K562 (cell line): ENCODE measurements at regions not wholly inside any gene's neighbourhood (a gene's known extent, or its start where the extent isn't known, plus 50 kb on each side); places are given as distances from the start of the nearest gene placed in this dataset.

Experiments
- ATAC-seq: fragments of 200-7000 bp; cut with Tn5 transposase; 3 replicates; pipeline ENCODE4 v1.9.1; 2020; ENCODE audit warnings: moderate library complexity
- BruUV-seq: library from RNA; stranded (reverse); fragments of 400-500 nt; replicated peaks from 2 replicates; lab custom pipeline; 2021; lab: Mats Ljungman, UMichigan
- CTCF ChIA-PET: fragments of 300-600 bp; formaldehyde crosslinking; extraction: SDS; loops from one replicate; lab custom pipeline; 2021; ENCODE audit warnings: low intra/inter-chr PET ratio; lab: Yijun Ruan, JAX
- POLR2A ChIA-PET: fragments of 300-600, 350-650 bp; sonication (Branson Sonifier 250); formaldehyde crosslinking; extraction: SDS; loops from one replicate; lab custom pipeline; 2021; ENCODE audit warnings: antibody characterized with exemption, inconsistent platforms; lab: Yijun Ruan, JAX
- DNase-seq, 4 experiments: peaks; one replicate each; pipeline versions ENCODE4 v3.0.0 to v3.0.0-alpha.2; 2011 to 2018; ENCODE audit warnings: low spot score in 3 of 4, mixed read lengths in 3 of 4; ENCODE audit errors: extremely low read depth in 1 of 4
- FAIRE-seq: peaks from 2 replicates; lab custom pipeline; 2011; peaks lifted over from hg19 to GRCh38; lab: Jason Lieb, UNC
- H2AFZ ChIP-seq: 2 replicates; pipeline ENCODE4 v1.6.0; 2011; ENCODE audit warnings: low read depth, low read length, control low read depth, inconsistent platforms
- H3K27ac ChIP-seq: fragments of 200-600 bp; 3 replicates; pipeline ENCODE4 v1.8.0; 2011; ENCODE audit warnings: low read depth, mild to moderate bottlenecking, control low read depth, inconsistent platforms, low read length, moderate library complexity, mixed read lengths; ENCODE audit errors: extremely low read depth
- H3K27me3 ChIP-seq, 2 experiments: fragments of 300-600 bp in 1 of 2; 2 replicates in 1 of 2; 3 replicates in 1 of 2; pipeline versions ENCODE4 v1.6.0 to v1.8.0; 2011; ENCODE audit warnings: inconsistent platforms in 2 of 2, low read length in 2 of 2, mild to moderate bottlenecking in 1 of 2, mixed read lengths in 1 of 2, moderate library complexity in 1 of 2; ENCODE audit not compliant: control insufficient read depth in 2 of 2, insufficient read depth in 2 of 2
- H3K36me3 ChIP-seq: fragments of 300-600 bp; 3 replicates; pipeline ENCODE4 v1.8.0; 2011; ENCODE audit warnings: mild to moderate bottlenecking, low read length, inconsistent platforms; ENCODE audit not compliant: control insufficient read depth, insufficient read depth
- H3K4me1 ChIP-seq, 2 experiments: fragments of 200-600 bp in 1 of 2; replicated peaks in 1 of 2; 2 replicates in 1 of 2; 3 replicates in 1 of 2; pipeline versions ENCODE4 v1.5.1 to v1.8.0; 2011; ENCODE audit warnings: inconsistent platforms in 2 of 2, low read length in 2 of 2, mild to moderate bottlenecking in 1 of 2, mixed read lengths in 1 of 2, moderate library complexity in 1 of 2; ENCODE audit not compliant: control insufficient read depth in 2 of 2, insufficient read depth in 2 of 2
- H3K4me2 ChIP-seq: 2 replicates; pipeline ENCODE4 v1.6.1; 2011; ENCODE audit warnings: low read length, control low read depth, inconsistent platforms, mixed read lengths; ENCODE audit not compliant: insufficient read depth
- H3K4me3 ChIP-seq: fragments of 200-600 bp; sonication (generic), shearing (Covaris generic); 2 replicates; pipeline ENCODE4 v1.5.1; 2016; ENCODE audit warnings: control low read depth, inconsistent platforms
- H3K79me2 ChIP-seq: fragments of 200-600 bp; 3 replicates; pipeline ENCODE4 v1.8.0; 2011; ENCODE audit warnings: low read length, inconsistent platforms; ENCODE audit not compliant: control insufficient read depth, insufficient read depth
- H3K9ac ChIP-seq, 2 experiments: 2 replicates each; pipeline versions ENCODE4 v1.6.0 to v1.6.1; 2011; ENCODE audit warnings: low read depth in 2 of 2, low read length in 2 of 2, control low read depth in 1 of 2, inconsistent platforms in 1 of 2, mild to moderate bottlenecking in 1 of 2, mixed read lengths in 1 of 2; ENCODE audit not compliant: insufficient read depth in 1 of 2
- H3K9me1 ChIP-seq: one replicate; pipeline ENCODE4 v1.6.0; 2011; ENCODE audit warnings: inconsistent platforms, mild to moderate bottlenecking, low read length, moderate library complexity; ENCODE audit not compliant: control insufficient read depth, insufficient read depth
- H3K9me3 ChIP-seq: replicated peaks from 2 replicates; pipeline ENCODE4 v1.5.1; 2011; ENCODE audit warnings: low read depth, low read length, inconsistent platforms; ENCODE audit not compliant: control insufficient read depth, insufficient read depth
- H4K20me1 ChIP-seq: replicated peaks from 2 replicates; pipeline ENCODE4 v1.6.1; 2011; ENCODE audit warnings: low read length, inconsistent platforms, mixed read lengths; ENCODE audit not compliant: control insufficient read depth, insufficient read depth
- ARID2 ChIP-seq: fragments of 450-650 bp; IDR thresholded peaks from 2 replicates; pipeline ENCODE4 v1.6.1; 2017; ENCODE audit warnings: antibody characterized with exemption, mild to moderate bottlenecking
- CBFA2T3 ChIP-seq: fragments of 450-650 bp; IDR thresholded peaks from 2 replicates; pipeline ENCODE4 v1.6.1; 2017
- CXXC5 ChIP-seq: fragments of 250-450 bp; sonication (Bioruptor Pico); IDR thresholded peaks from 2 replicates; pipeline ENCODE4 v1.8.0; 2022; ENCODE audit warnings: inconsistent platforms, mild to moderate bottlenecking, moderate library complexity
- DMBX1 ChIP-seq: fragments of 250-450 bp; sonication (Bioruptor Pico); IDR thresholded peaks from 2 replicates; pipeline ENCODE4 v1.8.0; 2022; ENCODE audit warnings: inconsistent platforms, mild to moderate bottlenecking, moderate library complexity, borderline replicate concordance
- FOXM1 ChIP-seq, 2 experiments: fragments of 450-650 bp in 1 of 2; sonication (generic) in 1 of 2; formaldehyde crosslinking in 1 of 2; IDR thresholded peaks; 2 replicates each; pipeline versions ENCODE4 v1.6.1 to v1.9.0; 2017 to 2022; ENCODE audit warnings: low read depth in 2 of 2, mild to moderate bottlenecking in 2 of 2, missing genetic modification reagents in 1 of 2, moderate library complexity in 1 of 2
- ILF3 ChIP-seq: fragments of 450-650 bp; IDR thresholded peaks from 2 replicates; pipeline ENCODE4 v1.6.1; 2018; ENCODE audit warnings: antibody characterized with exemption, mild to moderate bottlenecking, moderate library complexity, borderline replicate concordance
- RBM39 ChIP-seq: fragments of 200-400 bp; formaldehyde crosslinking; optimal IDR thresholded peaks from 2 replicates; pipeline ENCODE3; 2018; ENCODE audit warnings: low read depth, low read length
- TSC22D4 ChIP-seq: fragments of 450-650 bp; IDR thresholded peaks from 2 replicates; pipeline ENCODE4 v1.6.1; 2016; ENCODE audit warnings: missing genetic modification characterization, missing biosample characterization, control low read depth
- U2AF2 ChIP-seq: fragments of 200-400 bp; formaldehyde crosslinking; optimal IDR thresholded peaks from 2 replicates; pipeline ENCODE3; 2017; ENCODE audit warnings: low read depth, mild to moderate bottlenecking, low read length
- ZC3H11A ChIP-seq: IDR thresholded peaks from 2 replicates; pipeline ENCODE4 v1.6.1; 2012; ENCODE audit warnings: low read depth, low read length, improper control_type of control experiment
- ZNF140 ChIP-seq: fragments of 250-450 bp; sonication (Bioruptor Pico); IDR thresholded peaks from 2 replicates; pipeline ENCODE4 v1.8.0; 2021; ENCODE audit warnings: moderate library complexity, mild to moderate bottlenecking, inconsistent platforms
- ZNF224 ChIP-seq: sonication (generic); formaldehyde crosslinking; IDR thresholded peaks from 2 replicates; pipeline ENCODE4 v1.8.0; 2022; ENCODE audit warnings: mild to moderate bottlenecking, missing genetic modification reagents
- ZNF277 ChIP-seq: fragments of 250-450 bp; sonication (Bioruptor Pico); IDR thresholded peaks from 2 replicates; pipeline ENCODE4 v1.8.0; 2022; ENCODE audit warnings: inconsistent platforms, mild to moderate bottlenecking, moderate library complexity, borderline replicate concordance
- ZNF408 ChIP-seq: fragments of 250-450 bp; sonication (Bioruptor Pico); IDR thresholded peaks from 2 replicates; pipeline ENCODE4 v1.4.0; 2020; ENCODE audit warnings: low read depth, mild to moderate bottlenecking, moderate library complexity
- ZNF436 ChIP-seq: fragments of 250-450, 450-650 bp; sonication (Bioruptor Pico); formaldehyde crosslinking; IDR thresholded peaks from 2 replicates; pipeline ENCODE4 v1.7.0; 2020; ENCODE audit warnings: mild to moderate bottlenecking
- ZNF668 ChIP-seq: fragments of 250-450 bp; sonication (Bioruptor Pico); IDR thresholded peaks from 2 replicates; pipeline ENCODE4 v1.8.0; 2022; ENCODE audit warnings: mild to moderate bottlenecking, inconsistent platforms
- ZNF717 ChIP-seq: fragments of 250-450 bp; sonication (Bioruptor Pico); IDR thresholded peaks from 2 replicates; pipeline ENCODE4 v1.5.0; 2021
- ZSCAN32 ChIP-seq: fragments of 450-650 bp; formaldehyde crosslinking; IDR thresholded peaks from 2 replicates; pipeline ENCODE4 v1.4.0; 2020; ENCODE audit warnings: mild to moderate bottlenecking, moderate library complexity
- WGBS: fragments of 100-300 bp; shearing (Covaris generic); methylation state at CpG from one replicate; pipeline ENCODE4 v1.1.6; 2016; ENCODE audit warnings: low coverage, mixed read lengths; ENCODE audit not compliant: insufficient coverage; ENCODE audit errors: missing lambda C conversion rate; 5-methylcytosine and 5-hydroxymethylcytosine counted together
- in situ Hi-C: fragments of 300-500 bp; cut with MboI; formaldehyde crosslinking; loops from 4 replicates; pipeline ENCODE4 v1.15.0; 2018; ENCODE audit warnings: inconsistent platforms, mixed read lengths
- intact Hi-C: fragments of 100-400 bp; cut with micrococcal nuclease; formaldehyde crosslinking; loops from 2 replicates; pipeline ENCODE4 v1.14.2; 2022

GRCh38 chr16:64352246-64352645, 769.6 kb downstream of the CDH11 start:
- H2AFZ ChIP-seq, result no peak overlapping the region
- no TSS peak for BruUV-seq
- in situ Hi-C loops, result no loop called here

More at GRCh38 chr16:64352246-64352645, 769.6 kb downstream of the CDH11 start:
- H3K9ac ChIP-seq, result no peak overlapping the region
- no peak for DNase-seq
- no peaks in the 10 kb centered on the region for H4K20me1 ChIP-seq
- no peak overlapping the region for H3K4me3 ChIP-seq
- H3K4me2 ChIP-seq, result no peak overlapping the region
- no peak overlapping the region for H3K27ac ChIP-seq
- TF ChIP-seq ILF3 (no peak), CBFA2T3 (no peak), RBM39 (no peak), FOXM1 (IDR thresholded peaks at IDR 0.05; ENCODE audit: low read depth) (no peak), FOXM1 (CRISPR knock-in tag; IDR thresholded peaks at IDR 0.05; ENCODE audit: low read depth) (no peak), U2AF2 (no peak), ZNF668 (CRISPR knock-in tag) (no peak), ZNF436 (CRISPR knock-in tag) (no peak), ZNF224 (CRISPR knock-in tag) (no peak), ARID2 (no peak), ZNF140 (no peak), CXXC5 (no peak), ZNF277 (CRISPR knock-in tag) (no peak), ZNF408 (no peak), ZC3H11A (no peak), DMBX1 (CRISPR knock-in tag) (no peak), TSC22D4 (tag) (no peak), ZSCAN32 (CRISPR knock-in tag) (no peak), ZNF717 (CRISPR knock-in tag) (no peak)
- no peaks in the 10 kb centered on the region for H3K36me3 ChIP-seq
- no peaks in the 10 kb centered on the region for H3K27me3 ChIP-seq
- CTCF ChIA-PET, result no interaction called here
- H3K4me1 ChIP-seq, result no peaks in the 10 kb centered on the region
- no peak for FAIRE-seq
- no peaks in the 10 kb centered on the region for H3K9me3 ChIP-seq
- POLR2A ChIA-PET, result no interaction called here
- H3K79me2 ChIP-seq, result no peaks in the 10 kb centered on the region
- 8% methylated on average over 1 of the region's 1 CpG for WGBS
- H3K9me1 ChIP-seq, result no peaks in the 10 kb centered on the region
- no peak for ATAC-seq
- intact Hi-C loops, result no loop called here
